Thymus (tissue), 11 donors: ENCODE measurements at regions not wholly inside any gene's neighbourhood (a gene's known extent, or its start where the extent isn't known, plus 50 kb on each side); places are given as distances from the start of the nearest gene placed in this dataset.
"Not testable (repeated sequence)": the region's sequence is repeated elsewhere in the genome, so short reads cannot be mapped to it uniquely, and the experiment has no call there.

Experiments used
- DNase-seq, 9 donors: peaks; one replicate each; pipeline ENCODE4 v3.0.0-alpha.2; 2013; ENCODE audit warnings: low spot score in 9 of 9, low read depth in 6 of 9, missing footprints in 1 of 9
- H3K27ac ChIP-seq, 2 donors: one replicate each; pipeline ENCODE4 v1.5.1; 2013; ENCODE audit warnings: control low read depth in 1 of 2, low read depth in 1 of 2, low read length in 1 of 2, mild to moderate bottlenecking in 1 of 2, moderate library complexity in 1 of 2
- H3K27me3 ChIP-seq, 2 donors: one replicate each; pipeline ENCODE4 v1.5.1; 2013; ENCODE audit warnings: low read length in 1 of 2; ENCODE audit not compliant: control insufficient read depth in 2 of 2, insufficient read depth in 1 of 2
- H3K36me3 ChIP-seq, 2 donors: one replicate each; pipeline ENCODE4 v1.5.1; 2013; ENCODE audit warnings: low read length in 1 of 2, mild to moderate bottlenecking in 1 of 2, moderate library complexity in 1 of 2; ENCODE audit not compliant: control insufficient read depth in 2 of 2, insufficient read depth in 2 of 2
- H3K4me1 ChIP-seq, 2 donors: one replicate each; pipeline ENCODE4 v1.5.1; 2013; ENCODE audit warnings: low read length in 2 of 2; ENCODE audit not compliant: control insufficient read depth in 2 of 2, insufficient read depth in 2 of 2
- H3K4me3 ChIP-seq, 2 donors: one replicate each; pipeline ENCODE4 v1.5.1; 2013; ENCODE audit warnings: low read length in 2 of 2, control low read depth in 1 of 2, mild to moderate bottlenecking in 1 of 2
- H3K9me3 ChIP-seq, 2 donors: one replicate each; pipeline ENCODE4 v1.5.1; 2013; ENCODE audit warnings: low read length in 1 of 2, mild to moderate bottlenecking in 1 of 2; ENCODE audit not compliant: control insufficient read depth in 2 of 2, insufficient read depth in 1 of 2
- WGBS: extraction: QIAGEN DNeasy Blood & Tissue Kit; methylation state at CpG from one replicate; pipeline ENCODE4 v1.1.7; 2013; 5-methylcytosine and 5-hydroxymethylcytosine counted together
- donor health status: healthy.

DNA sequence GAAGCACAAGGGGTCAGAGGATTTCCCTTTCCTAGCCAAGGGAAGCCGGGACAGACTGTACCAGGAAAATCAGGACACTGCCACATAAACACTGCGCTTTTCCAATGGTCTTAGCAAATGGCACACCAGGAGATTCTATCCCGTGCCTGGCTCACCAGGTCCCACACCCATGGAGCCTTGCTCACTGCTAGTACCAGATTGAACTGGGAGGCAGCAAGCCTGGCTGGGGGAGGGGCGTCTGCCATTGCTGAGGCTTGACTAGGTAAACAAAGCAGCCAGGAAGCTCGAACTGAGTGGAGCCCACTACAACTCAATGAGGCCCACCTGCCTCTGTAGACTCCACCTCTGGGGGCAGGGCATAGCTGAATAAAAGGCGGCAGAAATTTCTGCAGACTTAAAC, 511.8 kb upstream of the PRR20A start:
- H3K9me3 ChIP-seq, H3K27me3 ChIP-seq: not testable (repeated sequence)
- 92% methylated on average over 6 of the region's 6 CpGs for WGBS

DNA sequence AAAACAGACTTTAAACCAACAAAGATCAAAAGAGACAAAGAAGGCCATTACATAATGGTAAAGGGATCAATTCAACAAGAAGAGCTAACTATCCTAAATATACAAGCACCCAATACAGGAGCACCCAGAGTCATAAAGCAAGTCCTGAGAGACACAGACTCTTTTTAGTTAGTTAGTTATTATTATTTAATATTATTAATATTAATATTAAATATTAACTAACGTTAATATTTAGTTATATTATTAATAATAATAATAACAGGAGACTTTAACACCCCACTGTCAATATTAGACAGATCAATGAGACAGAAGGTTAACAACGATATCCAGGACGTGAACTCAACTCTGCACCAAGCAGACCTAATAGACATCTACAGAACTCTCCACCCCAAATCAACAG, 509.7 kb upstream of the PRR20A start:
- DNase-seq, H3K36me3 ChIP-seq, H3K27me3 ChIP-seq, H3K27ac ChIP-seq, H3K4me1 ChIP-seq, H3K4me3 ChIP-seq, H3K9me3 ChIP-seq: not testable (repeated sequence)
- WGBS = 94% methylated on average over 3 of the region's 3 CpGs

More for the DNA sequence above, 511.8 kb upstream of the PRR20A start:
- not testable (repeated sequence) for H3K4me1 ChIP-seq, DNase-seq, H3K36me3 ChIP-seq, H3K27ac ChIP-seq, H3K4me3 ChIP-seq

GRCh38 chr13:56653043-56653442, 487.7 kb upstream of the PRR20A start:
- H3K27ac ChIP-seq = no peak overlapping the region
- H3K27me3 ChIP-seq = no peaks in the 10 kb centered on the region
- DNase-seq = no peak
- H3K36me3 ChIP-seq = no peaks in the 10 kb centered on the region
- peaks cover 0 to 2% of the 10 kb centered on the region in 2 donors for H3K9me3 ChIP-seq
- 91% methylated on average over 2 of the region's 2 CpGs for WGBS
- no peak overlapping the region for H3K4me3 ChIP-seq
- H3K4me1 ChIP-seq = no peaks in the 10 kb centered on the region

DNA sequence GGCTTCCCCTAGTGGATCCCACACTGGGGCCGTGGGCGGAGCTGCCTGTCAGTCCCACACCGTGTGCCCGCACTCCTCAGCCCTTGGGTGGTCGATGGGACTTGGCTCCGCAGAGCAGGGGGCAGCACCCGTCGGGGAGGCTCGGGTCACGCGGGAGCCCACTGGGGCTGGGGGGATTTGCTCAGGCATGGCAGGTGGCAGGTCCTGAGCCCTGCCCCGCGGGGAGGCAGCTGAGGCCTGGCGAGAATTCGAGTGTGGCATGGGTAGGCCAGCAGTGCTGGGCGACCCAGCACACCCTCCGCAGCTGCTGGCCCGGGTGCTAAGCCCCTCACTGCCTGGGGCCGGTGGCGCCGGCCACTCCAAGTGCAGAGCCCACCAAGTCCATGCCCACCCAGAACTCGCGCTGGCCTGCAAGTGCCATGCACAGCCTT, 481.7 kb upstream of the PRR20A start:
- no peak for DNase-seq
- no peaks in the 10 kb centered on the region for H3K36me3 ChIP-seq
- no peak overlapping the region for H3K4me3 ChIP-seq
- H3K4me1 ChIP-seq = no peaks in the 10 kb centered on the region
- 97% methylated on average over 23 of the region's 23 CpGs for WGBS
- no peaks in the 10 kb centered on the region for H3K27me3 ChIP-seq
- H3K27ac ChIP-seq = no peak overlapping the region
- peaks cover 1 to 14% of the 10 kb centered on the region in 2 donors for H3K9me3 ChIP-seq

GRCh38 chr13:56670563-56670962, 470.2 kb upstream of the PRR20A start:
- Histone ChIP-seq H3K4me3 (no peak overlapping the region), H3K9me3 (peaks cover 3 to 4% of the 10 kb centered on the region in 2 donors), H3K27ac (no peak overlapping the region), H3K36me3 (no peaks in the 10 kb centered on the region), H3K27me3 (no peaks in the 10 kb centered on the region), H3K4me1 (no peaks in the 10 kb centered on the region)
- WGBS = 90% methylated on average over 2 of the region's 2 CpGs
- no peak for DNase-seq

- no peak for DNase-seq
- H3K4me3 ChIP-seq = no peak overlapping the region
- H3K36me3 ChIP-seq = no peaks in the 10 kb centered on the region
- no peaks in the 10 kb centered on the region for H3K4me1 ChIP-seq
- no peaks in the 10 kb centered on the region for H3K9me3 ChIP-seq
- H3K27ac ChIP-seq = no peak overlapping the region
- H3K27me3 ChIP-seq = no peaks in the 10 kb centered on the region
- 85% methylated on average over 1 of the region's 1 CpG for WGBS
These were observed 459.3 kb upstream of the PRR20A start for GRCh38 chr13:56681404-56681803.

DNA sequence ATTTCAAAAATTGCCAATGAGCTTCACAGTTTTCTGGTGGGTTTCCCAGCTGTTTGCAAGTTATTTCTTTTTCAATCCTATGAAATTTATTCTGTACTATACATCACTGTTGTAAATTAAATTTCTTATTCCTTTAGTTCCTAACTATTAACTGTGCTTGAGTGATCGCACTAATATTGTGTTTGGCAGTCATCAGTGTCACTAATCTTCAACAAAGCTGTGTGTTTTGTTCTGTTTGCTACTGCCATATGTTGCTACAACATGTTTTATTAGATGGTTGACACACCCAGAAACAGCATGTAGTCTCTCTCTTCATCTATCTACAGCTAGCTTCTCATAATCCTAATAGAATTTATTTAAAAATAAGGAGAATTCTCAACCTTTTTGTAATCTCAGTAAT, 453.6 kb upstream of the PRR20A start:
- no peak for DNase-seq
- Histone ChIP-seq H3K4me1 (no peaks in the 10 kb centered on the region), H3K27me3 (no peaks in the 10 kb centered on the region), H3K9me3 (no peaks in the 10 kb centered on the region), H3K36me3 (no peaks in the 10 kb centered on the region), H3K27ac (no peak overlapping the region), H3K4me3 (no peak overlapping the region)
- WGBS = 92% methylated on average over 1 of the region's 1 CpG

DNA sequence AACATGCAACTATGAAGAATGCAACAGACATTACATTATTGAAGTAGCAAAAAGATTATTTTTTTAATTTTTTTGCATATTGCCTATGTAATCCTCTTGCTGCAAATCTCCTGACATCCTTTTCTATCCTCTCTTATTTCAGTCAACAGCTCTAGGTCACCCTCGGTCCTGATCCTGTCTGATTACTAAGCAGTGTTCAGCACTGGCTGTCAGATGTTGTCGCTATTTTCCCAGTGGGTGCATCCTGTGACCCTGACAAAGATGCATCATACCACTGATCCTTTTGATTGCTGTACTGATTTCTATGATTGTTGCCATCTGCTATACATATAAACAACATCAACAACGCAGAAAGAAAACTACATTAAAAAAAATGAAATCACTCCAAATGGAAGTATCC, 443.7 kb upstream of the PRR20A start:
- H3K9me3 ChIP-seq = peaks cover 0 to 1% of the 10 kb centered on the region in 2 donors
- no peaks in the 10 kb centered on the region for H3K27me3 ChIP-seq
- H3K4me3 ChIP-seq = no peak overlapping the region
- no peaks in the 10 kb centered on the region for H3K36me3 ChIP-seq
- DNase-seq = no peak
- H3K27ac ChIP-seq = no peak overlapping the region
- no peaks in the 10 kb centered on the region for H3K4me1 ChIP-seq
- WGBS = 89% methylated on average over 3 of the region's 3 CpGs

- Histone ChIP-seq H3K4me3 (no peak overlapping the region), H3K27me3 (no peaks in the 10 kb centered on the region), H3K36me3 (no peaks in the 10 kb centered on the region), H3K9me3 (peaks cover 0 to 1% of the 10 kb centered on the region in 2 donors), H3K27ac (no peak overlapping the region), H3K4me1 (no peaks in the 10 kb centered on the region)
- 92% methylated on average over 4 of the region's 4 CpGs for WGBS
- no peak for DNase-seq
These were observed 440.4 kb upstream of the PRR20A start for GRCh38 chr13:56700324-56700723.

GRCh38 chr13:56706485-56706884, 434.2 kb upstream of the PRR20A start:
- Histone ChIP-seq H3K9me3 (no peaks in the 10 kb centered on the region), H3K27me3 (no peaks in the 10 kb centered on the region), H3K4me1 (no peaks in the 10 kb centered on the region), H3K27ac (no peak overlapping the region), H3K4me3 (no peak overlapping the region), H3K36me3 (no peaks in the 10 kb centered on the region)
- 88% methylated on average over 2 of the region's 2 CpGs for WGBS
- no peak for DNase-seq
